Upper lobe of left lung (tissue), 6 donors: ENCODE measurements at regions not wholly inside any gene's neighbourhood (a gene's known extent, or its start where the extent isn't known, plus 50 kb on each side); places are given as distances from the start of the nearest gene placed in this dataset.
"Not testable (repeated sequence)": the region's sequence is repeated elsewhere in the genome, so short reads cannot be mapped to it uniquely, and the experiment has no call there.

Source experiments
- ATAC-seq, 2 donors: fragments of 200-7000 bp; cut with Tn5 transposase; one replicate each; pipeline ENCODE4 v1.9.1; 2022; ENCODE audit warnings: mild to moderate bottlenecking in 2 of 2, moderate library complexity in 2 of 2; ENCODE audit not compliant: low FRiP score in 2 of 2
- DNase-seq, 2 donors: peaks; one replicate each; pipeline ENCODE4 v3.0.0-alpha.2; 2019 to 2020
- H3K27ac ChIP-seq, 4 donors: fragments of 200-600 bp; sonication (generic); one replicate each; pipeline ENCODE4 v1.5.1; 2016 to 2019
- H3K27me3 ChIP-seq, 4 donors: fragments of 200-600 bp; sonication (generic); one replicate each; pipeline ENCODE4 v1.5.1; 2017 to 2019
- H3K36me3 ChIP-seq, 4 donors: fragments of 200-600 bp; sonication (generic); one replicate each; pipeline ENCODE4 v1.5.1; 2016 to 2019
- H3K4me1 ChIP-seq, 4 donors: fragments of 200-600 bp; sonication (generic); one replicate each; pipeline ENCODE4 v1.5.1; 2018 to 2019
- H3K4me3 ChIP-seq, 4 donors: fragments of 200-600 bp; sonication (generic); one replicate each; pipeline ENCODE4 v1.5.1; 2017 to 2019; ENCODE audit warnings: mild to moderate bottlenecking in 2 of 4, moderate library complexity in 1 of 4
- H3K9me3 ChIP-seq, 4 donors: fragments of 200-600 bp; sonication (generic); one replicate each; pipeline ENCODE4 v1.5.1; 2018 to 2019
- EP300 ChIP-seq, 4 donors: sonication (generic); formaldehyde crosslinking; IDR thresholded peaks; one replicate each; pipeline ENCODE4 v1.5.1; 2017; ENCODE audit warnings: antibody characterized with exemption in 4 of 4, control low read depth in 2 of 4
- POLR2A ChIP-seq, 4 donors: fragments of 450-650 bp; IDR thresholded peaks; one replicate each; pipeline ENCODE4 v1.5.1; 2016 to 2017; ENCODE audit warnings: antibody characterized with exemption in 4 of 4, mild to moderate bottlenecking in 2 of 4
- POLR2AphosphoS5 ChIP-seq, 2 donors: sonication (generic); formaldehyde crosslinking; IDR thresholded peaks; one replicate each; pipeline ENCODE4 v1.5.1; 2017; ENCODE audit warnings: antibody characterized with exemption in 2 of 2
- WGBS, 2 donors: methylation state at CpG; one replicate each; pipeline ENCODE4 v1.1.5; 2017 to 2018; 5-methylcytosine and 5-hydroxymethylcytosine counted together
- TF ChIP-seq, protein P1 (sequence below), 6 experiments: fragments of 450-650 bp in 4 of 6; fragments of 200-600 bp in 2 of 6; sonication (generic) in 2 of 6; IDR thresholded peaks; one replicate each; pipeline ENCODE4 v1.5.1; 2016 to 2019; ENCODE audit warnings: antibody characterized with exemption in 6 of 6
- donor health status: DM: no; HTN: no; CAD: no; lungs with moderate emphysema.
- donor health status: DM: no; HTN: yes; CAD: no; lungs with severe emphysema.

DNA sequence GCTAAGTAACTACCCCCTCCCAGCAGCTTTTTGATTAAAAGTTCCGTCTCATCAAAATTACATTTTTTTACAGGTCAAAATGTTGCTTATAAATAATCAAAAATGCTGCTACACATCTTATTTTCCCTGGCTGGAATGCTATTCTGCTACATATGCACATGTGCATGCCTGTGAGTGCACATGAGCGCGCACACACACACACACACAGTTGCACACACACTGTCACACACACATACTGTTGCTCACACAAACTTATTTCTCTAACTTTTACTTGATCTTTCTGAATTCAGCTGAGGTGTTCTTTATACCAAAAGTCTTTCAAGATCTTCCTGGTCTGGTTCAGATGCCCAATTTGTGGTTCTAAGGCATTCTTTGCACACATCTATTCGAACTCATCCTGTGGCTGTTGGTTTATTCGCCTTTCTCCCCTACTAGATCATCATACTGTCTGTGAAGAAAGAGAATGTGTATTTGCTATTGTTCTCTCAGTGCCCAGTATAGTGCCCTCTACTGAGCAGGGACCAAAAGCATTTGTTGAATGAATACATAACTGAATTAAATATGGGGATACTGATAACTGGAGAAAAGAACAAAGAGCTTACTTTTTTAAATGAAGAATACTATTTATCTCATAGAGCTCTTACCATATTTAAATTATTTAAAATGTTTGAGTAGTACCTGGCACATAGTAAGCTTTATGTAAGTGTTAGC is 68.1 kb upstream of the CCDC179 start:
- no peak for ATAC-seq
- no peaks in the 10 kb centered on the region for H3K4me1 ChIP-seq
- WGBS, 2 donors: 82 to 95% methylated on average over 5 of the region's 5 CpGs

DNA sequence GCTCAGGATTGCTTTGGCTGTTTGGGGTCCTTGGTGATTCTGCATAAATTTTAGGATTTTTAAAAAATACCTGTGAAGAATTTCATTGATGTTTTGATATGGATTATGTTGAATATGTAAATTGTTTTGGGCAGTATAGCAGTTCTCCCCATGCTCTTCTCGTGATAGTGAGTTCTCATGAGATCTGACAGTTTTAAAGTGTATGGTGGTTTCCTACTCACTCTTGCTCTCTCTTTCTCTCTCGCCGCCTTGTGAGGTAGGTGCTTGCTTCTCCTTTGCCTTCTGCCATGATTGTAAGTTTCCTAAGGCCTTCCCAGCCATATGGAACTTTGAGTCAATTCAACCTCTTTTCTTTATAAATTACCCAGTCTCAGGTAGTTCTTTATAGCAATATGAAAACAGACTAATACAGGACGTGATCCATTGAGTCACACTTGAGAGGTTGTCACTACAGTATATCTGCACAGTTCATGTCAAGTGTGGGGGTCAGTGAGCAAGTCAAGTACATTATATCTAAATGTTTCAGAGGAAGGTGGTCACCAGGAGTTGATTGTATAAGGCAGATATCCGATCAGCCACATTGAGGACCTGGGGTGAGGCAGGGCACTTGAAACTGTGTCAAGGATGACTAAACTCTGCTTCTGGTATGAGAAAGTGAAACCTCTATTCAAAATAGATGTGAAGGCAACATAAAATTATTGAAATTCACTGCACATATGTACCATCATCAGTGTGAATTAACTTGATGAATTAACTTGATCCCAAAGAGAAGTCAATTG is 70.7 kb upstream of the CCDC179 start:
- DNase-seq (no peak), ATAC-seq (no peak)
- Histone ChIP-seq H3K27me3 (no peaks in the 10 kb centered on the region), H3K36me3 (no peaks in the 10 kb centered on the region), H3K27ac (no peak overlapping the region), H3K4me1 (no peaks in the 10 kb centered on the region), H3K9me3 (no peaks in the 10 kb centered on the region), H3K4me3 (no peak overlapping the region)
- 88 to 91% methylated on average over 5 of the region's 5 CpGs for WGBS, 2 donors
- TF ChIP-seq, protein P1, sequence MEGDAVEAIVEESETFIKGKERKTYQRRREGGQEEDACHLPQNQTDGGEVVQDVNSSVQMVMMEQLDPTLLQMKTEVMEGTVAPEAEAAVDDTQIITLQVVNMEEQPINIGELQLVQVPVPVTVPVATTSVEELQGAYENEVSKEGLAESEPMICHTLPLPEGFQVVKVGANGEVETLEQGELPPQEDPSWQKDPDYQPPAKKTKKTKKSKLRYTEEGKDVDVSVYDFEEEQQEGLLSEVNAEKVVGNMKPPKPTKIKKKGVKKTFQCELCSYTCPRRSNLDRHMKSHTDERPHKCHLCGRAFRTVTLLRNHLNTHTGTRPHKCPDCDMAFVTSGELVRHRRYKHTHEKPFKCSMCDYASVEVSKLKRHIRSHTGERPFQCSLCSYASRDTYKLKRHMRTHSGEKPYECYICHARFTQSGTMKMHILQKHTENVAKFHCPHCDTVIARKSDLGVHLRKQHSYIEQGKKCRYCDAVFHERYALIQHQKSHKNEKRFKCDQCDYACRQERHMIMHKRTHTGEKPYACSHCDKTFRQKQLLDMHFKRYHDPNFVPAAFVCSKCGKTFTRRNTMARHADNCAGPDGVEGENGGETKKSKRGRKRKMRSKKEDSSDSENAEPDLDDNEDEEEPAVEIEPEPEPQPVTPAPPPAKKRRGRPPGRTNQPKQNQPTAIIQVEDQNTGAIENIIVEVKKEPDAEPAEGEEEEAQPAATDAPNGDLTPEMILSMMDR (IDR thresholded peaks at IDR 0.05): no peak
- TF ChIP-seq POLR2A (IDR thresholded peaks at IDR 0.05) (no peak), EP300 (IDR thresholded peaks at IDR 0.05) (no peak), POLR2AphosphoS5 (IDR thresholded peaks at IDR 0.05) (no peak)

More for the DNA sequence above, 68.1 kb upstream of the CCDC179 start:
- no peaks in the 10 kb centered on the region for H3K27me3 ChIP-seq
- no peaks in the 10 kb centered on the region for H3K36me3 ChIP-seq
- H3K4me3 ChIP-seq: no peak overlapping the region
- no peaks in the 10 kb centered on the region for H3K9me3 ChIP-seq
- H3K27ac ChIP-seq: no peak overlapping the region
- TF ChIP-seq, protein P1 (IDR thresholded peaks at IDR 0.05): no peak
- TF ChIP-seq EP300 (IDR thresholded peaks at IDR 0.05): no peak
- TF ChIP-seq POLR2AphosphoS5 (IDR thresholded peaks at IDR 0.05): no peak
- TF ChIP-seq POLR2A (IDR thresholded peaks at IDR 0.05): no peak
- no peak for DNase-seq

DNA sequence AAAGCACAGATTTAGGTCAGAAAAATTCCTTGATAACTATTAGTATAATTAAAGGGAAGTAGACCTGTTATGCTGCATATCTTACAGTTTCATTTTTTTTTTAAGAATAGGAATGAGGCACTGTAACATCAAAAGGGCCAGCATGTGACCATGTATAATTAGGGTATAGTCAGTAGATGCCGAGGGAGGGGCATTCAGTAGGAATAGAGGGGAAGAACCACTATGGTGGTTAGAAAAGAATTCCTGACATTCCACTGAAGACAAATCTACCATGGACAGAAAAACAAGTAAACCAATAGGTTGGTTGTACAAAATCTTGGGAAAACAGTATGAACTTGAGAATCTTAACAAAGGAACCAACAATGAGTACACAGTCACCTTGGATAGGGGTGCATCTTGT is 78.4 kb upstream of the CCDC179 start:
- ATAC-seq (no peak), DNase-seq (no peak)
- no peaks in the 10 kb centered on the region for H3K36me3 ChIP-seq
- TF ChIP-seq POLR2AphosphoS5 (IDR thresholded peaks at IDR 0.05) (no peak), EP300 (IDR thresholded peaks at IDR 0.05) (no peak), POLR2A (IDR thresholded peaks at IDR 0.05) (no peak)
- TF ChIP-seq, protein P1 (IDR thresholded peaks at IDR 0.05): no peak
- no peak overlapping the region for H3K4me3 ChIP-seq
- H3K9me3 ChIP-seq: no peaks in the 10 kb centered on the region
- no peaks in the 10 kb centered on the region for H3K27me3 ChIP-seq
- H3K27ac ChIP-seq: no peak overlapping the region
- whole genome bisulfite sequencing, 2 donors: 83 to 93% methylated on average over 1 of the region's 1 CpG
- no peaks in the 10 kb centered on the region for H3K4me1 ChIP-seq

DNA sequence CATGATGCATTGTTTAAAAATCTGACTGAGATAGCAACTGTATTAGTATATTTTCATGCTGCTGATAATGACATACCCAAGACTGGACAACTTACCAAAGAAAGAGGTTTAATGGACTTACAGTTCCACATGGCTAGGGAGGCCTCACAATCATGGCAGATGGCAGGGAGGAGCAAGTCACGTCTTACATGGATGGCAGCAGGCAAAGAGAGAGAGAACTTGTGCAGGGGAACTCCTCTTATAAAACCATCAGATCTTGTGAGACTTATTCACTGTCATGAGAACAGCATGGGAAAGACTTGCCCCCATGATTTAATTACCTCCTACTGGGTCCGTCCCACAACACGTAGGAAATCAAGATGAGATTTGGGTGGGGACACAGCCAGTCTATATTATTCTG is 81.3 kb upstream of the CCDC179 start:
- H3K4me3 ChIP-seq, H3K27ac ChIP-seq, H3K36me3 ChIP-seq, H3K9me3 ChIP-seq, DNase-seq, H3K4me1 ChIP-seq, ATAC-seq, H3K27me3 ChIP-seq: not testable (repeated sequence)
- 87 to 95% methylated on average over 3 of the region's 3 CpGs for WGBS, 2 donors

DNA sequence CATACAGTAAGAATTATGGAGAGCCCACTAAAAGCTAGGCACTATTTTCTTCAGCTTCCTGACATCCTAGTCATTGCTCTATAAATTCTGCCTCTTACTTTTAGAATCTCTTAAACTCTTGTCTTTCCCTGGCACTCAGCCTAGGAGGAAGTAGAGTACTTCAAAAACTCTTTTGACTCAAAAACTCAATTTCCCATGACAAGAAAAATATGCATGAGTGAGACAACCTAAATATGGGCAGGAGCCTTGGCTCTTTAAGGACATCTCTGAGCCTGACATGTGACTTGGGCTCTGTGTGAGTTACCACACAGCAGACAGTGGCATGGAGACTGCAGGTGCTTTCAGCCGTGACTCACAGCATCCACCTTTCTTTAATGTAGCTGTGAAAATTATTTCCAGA is 97.5 kb upstream of the CCDC179 start:
- TF ChIP-seq POLR2AphosphoS5 (IDR thresholded peaks at IDR 0.05) (no peak), POLR2A (IDR thresholded peaks at IDR 0.05) (no peak), EP300 (IDR thresholded peaks at IDR 0.05) (no peak)
- TF ChIP-seq, protein P1 (IDR thresholded peaks at IDR 0.05): no peak
- Histone ChIP-seq H3K27me3 (no peaks in the 10 kb centered on the region), H3K4me3 (no peak overlapping the region), H3K4me1 (no peaks in the 10 kb centered on the region), H3K9me3 (no peaks in the 10 kb centered on the region), H3K27ac (no peak overlapping the region), H3K36me3 (no peaks in the 10 kb centered on the region)
- 36 to 48% methylated on average over 1 of the region's 1 CpG for WGBS, 2 donors
- DNase-seq (no peak), ATAC-seq (no peak)
